Stimulated activated CD8-positive, alpha-beta memory T cell treated with anti-CD3 and anti-CD28 coated beads, Interleukin-4, amount 100 ng/mL, for 24 hours (primary cell): ENCODE measurements at regions not wholly inside any gene's neighbourhood (a gene's known extent, or its start where the extent isn't known, plus 50 kb on each side); places are given as distances from the start of the nearest gene placed in this dataset.
"Not testable (repeated sequence)": the region's sequence is repeated elsewhere in the genome, so short reads cannot be mapped to it uniquely, and the experiment has no call there.

Source experiments
- DNase-seq: peaks from one replicate; pipeline ENCODE4 v3.0.0-alpha.2; 2020; ENCODE audit warnings: low read depth

GRCh38 chr2:234695981-234696380 is 199.1 kb upstream of the ARL4C start:
- DNase-seq, result no peak

GRCh38 chr2:234694244-234695013 is 197.5 kb upstream of the ARL4C start:
- DNase-seq, result no peak

DNA sequence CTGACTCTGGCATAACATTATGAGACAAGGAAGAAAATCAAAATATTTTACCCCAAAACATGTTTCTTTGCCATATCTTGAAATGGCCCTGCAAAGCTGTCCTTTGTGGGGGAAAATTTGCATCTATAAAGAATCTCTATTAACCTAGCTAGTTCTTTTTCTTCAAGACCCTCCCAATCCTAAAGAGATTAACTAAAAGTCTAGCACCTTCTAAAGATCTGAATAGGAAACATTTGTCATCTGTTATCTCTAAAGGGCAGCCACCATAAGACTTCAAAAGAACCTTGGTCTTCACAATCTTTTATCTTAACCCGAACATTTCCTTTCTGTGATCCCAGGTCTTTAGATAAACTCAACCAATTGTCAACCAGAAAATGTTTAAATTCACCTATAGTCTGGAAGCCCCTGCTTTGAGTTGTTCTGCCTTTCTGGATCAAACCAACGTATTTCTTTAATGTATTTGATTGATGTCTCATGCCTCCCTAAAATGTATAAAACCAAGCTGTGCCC is 196.9 kb upstream of the ARL4C start:
- not testable (repeated sequence) for DNase-seq

GRCh38 chr2:234693191-234693590 is 196.3 kb upstream of the ARL4C start:
- DNase-seq, result not testable (repeated sequence)

DNA sequence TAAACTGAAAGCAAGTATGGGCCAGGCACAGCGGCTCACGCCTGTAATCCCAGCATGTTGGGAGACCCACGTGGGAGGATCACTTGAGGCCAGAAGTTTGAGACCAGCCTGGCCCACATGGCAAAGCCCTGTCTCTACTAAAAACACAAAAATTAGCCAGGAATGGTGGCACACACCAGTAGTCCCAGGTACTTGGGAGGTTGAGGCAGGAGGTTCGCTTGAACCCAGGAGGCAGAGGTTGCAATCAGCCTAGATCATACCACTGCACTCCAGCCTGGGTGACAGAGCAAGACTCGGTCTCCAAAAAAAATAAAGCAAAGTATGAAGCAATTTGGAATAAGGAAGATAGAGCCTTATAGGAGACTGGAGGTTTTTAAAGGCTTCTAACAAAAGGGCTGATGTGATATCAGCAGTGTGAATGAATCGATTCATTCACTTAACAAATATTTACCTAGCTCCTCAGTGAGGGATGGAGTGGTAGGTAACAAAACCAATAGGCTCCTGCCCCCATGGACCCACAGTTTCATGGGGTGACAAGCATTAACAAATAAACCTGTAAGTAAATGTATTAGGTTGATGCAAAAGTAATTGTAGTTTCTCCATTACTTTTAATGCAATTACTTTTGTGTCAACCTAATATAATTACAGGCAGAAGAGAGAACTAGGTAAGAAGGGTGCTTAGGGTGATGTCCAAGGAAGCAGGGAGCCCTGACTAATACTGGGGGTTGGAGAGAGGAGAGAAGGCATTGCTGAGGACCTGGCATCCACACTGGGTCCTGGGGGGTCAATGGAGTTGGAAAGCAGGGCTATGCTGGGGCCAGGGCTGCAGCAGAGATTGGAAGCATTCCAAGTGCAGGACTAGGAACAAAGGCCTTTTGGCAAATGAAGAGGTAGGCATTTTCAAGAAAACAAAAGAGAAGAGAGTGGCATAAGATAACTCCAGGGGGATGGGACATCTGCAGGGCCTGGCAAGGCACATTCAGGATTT is 195.4 kb upstream of the ARL4C start:
- DNase-seq, result no peak

DNA sequence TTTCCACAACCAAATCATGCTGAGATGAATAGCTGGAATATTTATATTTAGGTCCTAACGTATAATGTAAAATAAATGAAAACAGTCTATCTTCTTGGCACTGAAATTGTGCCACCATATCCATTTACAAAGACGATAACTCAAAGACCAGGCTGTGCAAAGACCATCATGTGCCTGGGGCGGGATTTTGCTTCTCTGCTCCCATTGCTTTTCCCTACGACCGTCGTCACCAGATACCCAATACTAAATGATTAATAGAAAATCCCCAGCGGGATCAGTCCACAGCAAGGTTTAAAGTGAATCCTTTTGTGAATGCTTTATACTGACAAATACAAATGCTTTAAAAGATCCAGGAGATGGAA is 194.3 kb upstream of the ARL4C start:
- no peak for DNase-seq

GRCh38 chr2:234690569-234691213 is 193.8 kb upstream of the ARL4C start:
- no peak for DNase-seq

DNA sequence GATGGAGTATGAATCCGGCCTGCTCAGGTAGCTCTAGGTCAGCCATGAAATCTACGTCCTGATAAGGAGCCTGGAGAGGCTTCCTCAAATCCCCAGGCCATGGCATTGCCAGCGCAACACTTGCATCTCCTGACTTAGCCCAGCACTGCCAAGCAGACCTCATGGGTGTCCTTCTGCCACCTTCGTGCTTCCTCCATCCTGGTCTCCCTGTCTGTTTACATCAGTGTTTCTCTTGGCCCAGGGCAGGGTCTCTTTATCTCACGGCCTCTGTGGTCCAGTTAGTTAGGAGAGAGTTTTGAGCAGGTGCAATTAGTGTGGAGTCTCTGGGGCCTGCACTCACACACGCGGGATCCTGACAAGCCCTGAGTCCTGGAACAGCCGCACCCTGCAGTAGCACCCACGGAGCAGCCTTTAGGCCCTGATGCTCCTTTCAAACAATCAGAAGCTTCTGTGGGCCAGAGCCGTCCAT is 193.1 kb upstream of the ARL4C start:
- no peak for DNase-seq

GRCh38 chr2:234687718-234688475 is 191.0 kb upstream of the ARL4C start:
- DNase-seq, result no peak

GRCh38 chr2:234686088-234686890 is 189.4 kb upstream of the ARL4C start:
- DNase-seq, result no peak

DNA sequence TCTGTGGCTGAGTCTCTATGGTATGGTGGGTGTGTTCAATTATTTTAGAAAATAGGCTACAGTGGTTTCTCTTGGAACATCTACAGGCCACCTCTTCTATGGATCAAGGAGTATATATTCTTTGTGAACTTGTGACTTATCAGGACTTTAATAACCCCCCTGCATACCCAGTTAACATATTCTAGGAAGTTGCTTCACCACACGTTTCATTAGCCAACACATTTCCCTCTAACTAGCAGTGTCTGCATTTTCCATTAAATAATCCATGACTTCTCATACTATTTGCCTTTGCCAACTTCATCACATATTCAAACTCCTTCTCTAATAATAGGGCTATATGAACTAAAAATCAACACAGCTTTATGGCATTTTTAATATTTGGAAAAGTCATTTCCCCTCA is 187.6 kb upstream of the ARL4C start:
- no peak for DNase-seq

DNA sequence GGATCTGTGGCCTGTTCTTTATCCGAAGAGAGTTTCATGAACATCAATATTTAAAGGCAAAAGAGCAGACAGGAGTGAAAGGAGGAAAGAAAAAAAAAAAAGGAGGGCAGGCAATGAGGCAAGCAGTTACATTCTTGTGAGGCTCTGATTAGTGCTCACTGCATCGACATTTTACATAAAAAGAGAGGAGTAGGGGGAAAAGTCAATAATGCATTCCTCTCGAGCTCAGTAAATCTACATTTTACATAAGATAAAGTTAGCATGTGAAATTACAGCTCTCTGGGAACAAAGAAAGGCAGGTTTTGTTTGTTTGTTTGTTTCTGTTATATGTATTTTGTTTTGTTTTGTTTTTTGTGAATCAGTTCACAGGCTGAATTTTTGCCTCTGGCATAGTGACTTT is 187.1 kb upstream of the ARL4C start:
- no peak for DNase-seq

- DNase-seq, result no peak
These were observed 185.8 kb upstream of the ARL4C start for GRCh38 chr2:234682492-234683228.

- no peak for DNase-seq
These were observed 184.1 kb upstream of the ARL4C start for GRCh38 chr2:234680688-234681619.

- DNase-seq, result no peak
These were observed 183.1 kb upstream of the ARL4C start for GRCh38 chr2:234679741-234680687.

DNA sequence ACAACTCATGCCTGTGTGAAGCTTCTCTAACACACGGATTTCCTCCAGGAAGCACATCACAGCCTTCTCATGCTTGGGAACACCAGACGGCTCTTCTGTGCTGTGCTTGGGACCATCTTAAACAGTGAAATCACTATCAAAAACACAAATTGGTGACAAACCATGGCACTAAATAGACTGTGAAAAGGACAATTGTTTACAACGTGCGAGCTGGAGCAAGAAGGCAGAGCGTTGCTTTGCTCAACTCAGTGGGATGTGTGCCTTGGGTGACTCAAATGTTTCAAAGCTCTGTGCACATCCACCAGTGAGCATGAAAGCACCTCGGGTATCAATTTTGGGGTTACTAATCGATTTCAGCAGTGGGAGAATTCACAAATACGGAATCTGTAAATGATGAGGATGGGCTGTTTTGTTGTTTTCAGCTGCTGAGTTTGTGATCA is 182.4 kb upstream of the ARL4C start:
- DNase-seq, result no peak

GRCh38 chr2:234678711-234679110 is 181.8 kb upstream of the ARL4C start:
- no peak for DNase-seq
